GM21825 (cell line): ENCODE measurements at regions not wholly inside any gene's neighbourhood (a gene's known extent, or its start where the extent isn't known, plus 50 kb on each side); places are given as distances from the start of the nearest gene placed in this dataset.

Experiments used
- ATAC-seq: cut with Tn5 transposase; IDR thresholded peaks from one replicate; pipeline ENCODE4 v1.9.1; 2021; ENCODE audit warnings: mild to moderate bottlenecking, moderate library complexity; ENCODE audit not compliant: unreplicated experiment

DNA sequence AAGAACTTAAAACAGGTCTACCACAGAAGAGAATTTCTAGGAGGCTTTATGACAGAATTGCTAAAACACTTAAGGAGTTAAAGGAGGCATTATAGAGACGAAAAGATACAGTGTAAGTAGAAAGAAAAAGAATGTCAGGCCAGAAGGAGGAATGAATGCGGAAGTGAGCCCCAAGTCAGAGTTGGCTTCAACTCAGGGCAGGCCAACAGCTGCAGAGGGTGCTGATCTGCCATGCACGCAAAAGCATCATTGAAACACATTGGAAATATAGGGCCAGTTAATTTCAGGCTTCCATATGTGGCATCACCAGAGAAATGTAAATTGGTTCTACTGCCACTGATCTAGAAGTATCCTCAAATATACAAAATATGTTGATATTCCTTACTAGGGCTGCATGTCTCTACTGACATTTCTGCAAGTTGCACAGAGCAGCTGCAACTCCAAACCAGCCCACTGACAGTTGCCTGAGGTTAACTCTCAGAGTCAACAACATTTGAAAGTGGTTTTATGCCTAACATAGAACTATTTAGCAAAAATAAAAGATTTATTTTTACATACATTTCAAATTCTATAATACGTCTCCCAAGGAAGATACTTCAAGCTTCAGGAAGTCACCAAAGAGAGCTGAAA lies 324.1 kb downstream of the C11orf87 start:
- no peak for ATAC-seq

- ATAC-seq: no peak
Observed at GRCh38 chr11:109747839-109748238, 325.8 kb downstream of the C11orf87 start.

DNA sequence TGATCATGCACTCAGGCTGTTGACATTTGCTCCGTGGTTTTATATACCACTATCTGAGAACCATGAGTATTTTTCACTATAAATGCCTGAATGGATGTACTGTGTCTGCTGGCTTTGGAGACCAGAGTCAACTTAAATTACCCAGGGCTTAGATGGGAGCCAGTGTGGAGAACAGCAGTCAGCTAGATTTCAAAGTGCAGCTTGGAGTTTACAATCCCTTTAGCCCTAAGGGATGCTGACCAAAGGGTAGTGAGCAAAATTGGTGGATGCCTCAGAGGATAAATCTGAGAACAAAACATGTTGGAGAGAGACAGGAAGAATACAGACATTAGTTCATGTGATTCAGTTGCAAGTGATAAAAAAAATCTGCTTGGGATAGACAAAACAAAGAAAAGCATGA lies 327.5 kb downstream of the C11orf87 start:
- ATAC-seq: no peak

GRCh38 chr11:109750964-109751363 lies 329.0 kb downstream of the C11orf87 start:
- ATAC-seq: no peak

DNA sequence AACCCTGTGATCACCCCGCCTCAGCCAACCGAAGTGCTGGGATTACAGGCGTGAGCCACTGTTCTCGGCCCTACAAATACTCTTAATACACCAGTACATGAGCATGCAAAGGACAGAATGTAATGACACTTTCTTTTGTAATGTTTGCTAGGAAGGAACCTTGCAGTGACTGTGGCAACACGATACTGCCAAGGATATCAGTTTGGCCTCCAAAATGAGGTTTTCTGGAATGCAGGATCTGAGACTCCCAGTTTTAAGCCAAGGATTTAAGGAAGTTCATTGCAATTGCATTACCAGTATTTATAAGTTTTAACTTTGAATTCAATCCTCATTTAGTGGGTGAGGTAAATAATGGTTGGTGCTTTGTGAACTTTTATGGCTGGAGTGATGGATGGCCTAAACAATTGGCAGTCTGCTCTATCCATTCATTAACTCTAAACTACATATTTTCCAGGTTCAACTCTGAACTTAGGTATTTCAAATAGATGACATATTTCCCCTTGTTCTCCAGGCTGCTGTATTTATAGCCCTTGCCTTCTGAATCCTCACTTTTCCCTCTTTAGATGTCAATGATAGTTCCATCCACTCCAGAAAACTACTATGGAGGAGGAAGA lies 330.3 kb downstream of the C11orf87 start:
- no peak for ATAC-seq

- ATAC-seq: no peak
Observed at GRCh38 chr11:109756521-109756920, 334.5 kb downstream of the C11orf87 start.

DNA sequence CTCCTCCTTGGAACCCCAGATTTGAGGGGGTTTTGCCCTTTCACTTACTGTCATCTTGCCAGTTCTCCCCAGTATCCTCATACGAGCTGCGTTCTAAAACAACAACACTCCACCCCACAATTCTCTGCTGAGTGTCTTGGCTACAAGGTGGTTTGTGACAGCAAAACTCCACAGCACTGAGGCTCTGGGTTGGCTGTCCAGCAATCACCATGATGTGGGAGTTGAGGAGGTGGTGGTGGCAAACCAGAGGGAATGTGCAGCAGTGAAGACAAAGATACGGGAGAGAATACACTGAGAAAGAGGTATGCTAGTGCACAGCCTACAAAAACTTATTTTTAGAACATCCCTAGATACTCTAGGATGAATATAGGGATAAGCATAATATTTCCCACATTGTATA lies 335.0 kb downstream of the C11orf87 start:
- ATAC-seq: no peak

DNA sequence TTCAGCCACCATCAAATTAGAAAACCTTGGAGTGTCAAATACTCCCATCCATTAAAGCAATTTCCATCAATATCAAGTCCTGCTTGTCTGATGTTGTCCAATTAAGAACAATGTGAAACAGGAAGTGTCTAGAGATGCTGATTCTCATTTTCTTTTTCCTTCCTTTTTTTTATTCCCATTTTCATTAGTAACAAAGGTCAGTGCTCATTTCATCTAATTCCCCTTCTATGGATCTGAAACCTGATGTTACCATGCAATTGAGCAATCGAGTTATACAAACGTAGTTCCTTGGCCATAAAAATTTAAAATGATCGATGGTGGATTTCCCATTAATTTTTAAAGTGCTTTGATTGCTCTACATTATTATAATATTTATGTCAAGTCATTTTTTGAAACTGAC lies 330.6 kb upstream of the ZC3H12C start:
- no peak for ATAC-seq

DNA sequence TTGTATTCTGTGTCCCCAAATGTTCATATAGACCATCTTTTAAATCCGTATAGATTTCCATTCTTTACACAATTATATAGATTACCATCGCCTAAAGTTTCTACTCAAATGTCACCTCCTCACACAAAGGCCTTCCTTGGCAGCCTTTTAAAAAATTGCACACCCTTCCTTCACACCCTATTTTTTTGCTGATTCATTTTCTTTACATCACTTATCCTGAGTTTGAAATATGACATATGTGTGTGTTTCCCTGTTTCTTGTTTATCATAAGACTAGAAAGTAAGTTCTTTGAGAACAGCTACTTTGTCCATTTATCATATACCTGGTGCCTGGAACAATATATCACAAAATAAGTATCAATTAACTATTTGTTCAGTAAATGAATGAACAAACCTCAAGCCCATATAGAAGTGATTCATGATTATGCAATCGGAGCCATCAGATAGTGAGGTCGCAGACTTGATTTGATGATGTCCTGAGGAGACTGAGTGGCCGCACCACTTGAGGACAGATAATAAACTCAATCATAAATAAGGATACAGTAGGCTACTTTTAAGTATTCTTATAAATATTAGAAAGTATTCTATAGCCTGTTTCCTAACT lies 327.4 kb upstream of the ZC3H12C start:
- ATAC-seq: no peak

DNA sequence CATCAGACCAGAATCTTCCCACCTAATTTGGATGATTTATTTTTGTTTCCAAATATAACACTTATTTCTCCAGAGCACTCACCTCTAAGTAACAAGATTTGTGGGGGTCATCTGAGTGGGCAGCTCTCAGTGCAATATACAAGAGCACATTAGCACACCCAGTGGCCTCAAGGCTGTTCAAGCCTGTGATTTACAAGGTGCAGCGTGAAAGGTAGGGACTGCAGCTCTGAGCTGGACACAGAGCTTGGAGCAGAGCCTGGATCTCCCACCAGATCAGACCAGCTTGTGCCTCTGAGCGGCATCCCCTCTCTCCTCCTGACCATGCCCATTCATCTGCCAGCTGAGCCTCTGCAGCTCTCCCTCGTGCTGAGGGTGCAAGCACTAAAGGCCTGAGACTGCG lies 323.3 kb upstream of the ZC3H12C start:
- ATAC-seq: no peak

- ATAC-seq: no peak
Observed at GRCh38 chr11:109770323-109770722, 322.9 kb upstream of the ZC3H12C start.

- no peak for ATAC-seq
Observed at GRCh38 chr11:109772892-109773291, 320.3 kb upstream of the ZC3H12C start.

GRCh38 chr11:109775686-109776085 lies 317.5 kb upstream of the ZC3H12C start:
- no peak for ATAC-seq

DNA sequence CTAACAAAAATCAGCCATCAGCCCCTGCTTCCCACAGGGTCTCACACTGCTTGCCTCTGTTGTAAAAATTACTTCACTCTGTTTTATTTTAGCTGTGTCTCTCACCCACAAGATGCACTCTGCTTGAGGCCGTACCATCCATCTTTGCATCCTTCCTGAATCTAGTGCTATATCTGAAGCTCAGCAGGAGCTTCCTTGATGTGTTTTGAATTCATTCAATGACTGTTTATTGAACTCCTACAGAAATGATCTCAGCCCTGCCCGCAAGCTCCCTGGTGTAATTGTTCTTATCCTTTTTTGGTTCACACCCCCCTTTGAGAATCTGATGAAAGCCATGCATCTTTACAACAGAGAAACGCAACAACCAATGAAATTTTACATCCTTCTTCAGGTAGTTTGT lies 310.2 kb upstream of the ZC3H12C start:
- ATAC-seq: no peak

DNA sequence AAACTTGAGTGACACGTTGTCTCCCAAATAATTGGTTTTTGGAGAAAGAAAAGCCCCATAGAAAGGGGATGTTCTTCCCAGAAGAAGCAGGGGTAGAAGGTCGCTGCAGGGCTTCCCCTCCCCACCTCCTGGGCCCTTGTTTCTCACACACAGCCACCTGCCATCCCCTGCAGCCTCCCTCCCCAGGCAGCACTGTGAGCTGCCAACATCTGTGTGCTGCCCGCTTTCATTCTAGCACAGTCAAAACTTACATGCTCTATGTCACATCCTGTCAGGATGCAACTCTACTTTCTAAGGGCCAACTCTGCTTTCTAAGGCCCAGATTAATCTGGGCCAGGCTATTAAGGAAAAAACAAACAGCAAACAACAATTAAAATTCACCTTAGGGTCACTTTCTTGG lies 309.4 kb upstream of the ZC3H12C start:
- ATAC-seq: peak; percentile 94

DNA sequence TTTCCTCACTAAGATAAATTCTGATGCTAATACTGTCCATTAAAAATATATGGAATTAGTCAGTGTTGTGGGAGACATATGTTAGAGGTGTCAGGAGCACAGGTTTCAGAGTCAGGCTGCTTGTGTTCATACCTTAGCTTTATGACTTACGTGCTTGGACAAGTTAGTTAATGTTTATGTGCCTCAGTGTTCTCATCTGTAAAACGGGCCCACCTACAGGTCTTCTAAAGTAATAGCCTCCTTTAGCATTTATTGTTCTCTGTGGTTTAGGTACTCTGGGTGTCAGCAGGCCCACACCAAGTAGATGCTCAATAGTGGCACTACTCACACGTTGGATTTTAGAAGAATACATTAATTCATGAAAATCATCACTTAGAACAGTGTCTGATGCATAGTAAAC lies 308.7 kb upstream of the ZC3H12C start:
- ATAC-seq: no peak

DNA sequence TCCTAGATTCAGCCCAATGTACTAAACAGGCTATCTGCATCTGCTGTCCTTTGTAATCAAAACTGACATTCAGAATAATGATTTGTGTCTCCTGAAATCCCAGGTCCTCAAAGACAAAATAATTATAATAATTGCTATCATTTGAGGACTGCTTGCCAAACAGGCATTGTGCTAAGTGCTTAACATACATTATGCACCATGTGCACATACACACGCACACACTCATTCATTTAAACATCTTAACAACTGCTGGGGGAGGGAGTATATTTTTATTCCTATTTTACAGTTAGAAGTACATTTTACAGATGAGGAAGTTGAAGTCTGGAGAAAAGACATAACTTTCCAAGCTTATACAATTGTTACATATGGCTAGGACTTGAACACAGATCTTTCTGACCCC lies 308.0 kb upstream of the ZC3H12C start:
- no peak for ATAC-seq

GRCh38 chr11:109785714-109786113 lies 307.5 kb upstream of the ZC3H12C start:
- ATAC-seq: no peak

GRCh38 chr11:109788948-109789490 lies 304.2 kb upstream of the ZC3H12C start:
- no peak for ATAC-seq

DNA sequence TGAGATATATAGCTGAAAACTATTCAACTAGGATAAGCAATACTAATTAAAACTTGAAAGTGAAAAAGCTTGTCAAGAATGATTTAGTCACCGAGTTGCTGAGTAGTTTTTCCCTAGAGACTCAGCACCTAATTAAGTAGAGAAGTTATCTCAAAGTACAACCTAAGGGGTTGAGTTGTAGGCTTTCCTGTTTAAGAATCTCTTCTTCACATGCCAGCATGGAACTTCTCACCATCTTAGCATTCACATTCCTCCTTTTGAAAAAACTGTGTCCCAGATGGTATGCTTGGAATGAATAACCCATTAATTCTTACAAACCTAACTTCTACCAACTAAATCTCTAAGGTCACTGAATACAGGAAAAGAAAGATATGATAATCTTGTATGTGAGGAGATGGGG lies 303.3 kb upstream of the ZC3H12C start:
- ATAC-seq: no peak

DNA sequence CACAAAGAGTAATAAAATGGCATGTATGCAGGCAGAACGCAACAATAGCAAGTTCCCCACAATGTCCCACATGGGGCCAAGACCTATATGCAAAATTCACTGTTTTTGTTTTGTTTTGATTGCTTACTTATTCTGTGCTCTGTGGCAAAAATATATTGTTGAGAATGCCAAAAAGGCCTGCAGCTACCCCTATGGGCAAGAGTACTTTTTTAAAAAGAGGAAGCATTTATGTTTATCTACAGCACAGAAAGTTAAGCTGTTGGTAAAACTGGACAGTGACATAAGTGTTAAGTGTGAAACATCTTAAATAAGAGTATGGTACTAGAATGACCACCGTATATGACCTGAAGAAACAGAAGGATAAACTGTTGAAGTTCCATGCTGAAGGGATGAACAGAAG lies 301.9 kb upstream of the ZC3H12C start:
- ATAC-seq: no peak

GRCh38 chr11:109794501-109794900 lies 298.7 kb upstream of the ZC3H12C start:
- ATAC-seq: no peak
